Right atrium auricular region (tissue), 2 donors: ENCODE measurements at regions not wholly inside any gene's neighbourhood (a gene's known extent, or its start where the extent isn't known, plus 50 kb on each side); places are given as distances from the start of the nearest gene placed in this dataset.

ENCODE experiments used
- DNase-seq: peaks from one replicate; pipeline ENCODE4 v3.0.0-alpha.2; 2019; ENCODE audit warnings: low spot score
- H3K27ac ChIP-seq, 2 donors: fragments of 200-600 bp; sonication (generic); 1 replicate in 1 of 2; 2 replicates in 1 of 2; pipeline ENCODE4 v1.5.1; 2016 to 2019
- H3K27me3 ChIP-seq, 2 donors: fragments of 200-600 bp; sonication (generic); one replicate each; pipeline versions ENCODE4 v1.5.1 to v1.6.0; 2017 to 2019
- H3K36me3 ChIP-seq: fragments of 200-600 bp; sonication (generic); one replicate; pipeline ENCODE4 v1.5.1; 2016
- H3K4me1 ChIP-seq, 2 donors: fragments of 200-600 bp; sonication (generic); one replicate each; pipeline versions ENCODE4 v1.5.1 to v1.6.0; 2017 to 2019
- H3K4me3 ChIP-seq, 2 donors: fragments of 200-600 bp; sonication (generic); 1 replicate in 1 of 2; 2 replicates in 1 of 2; pipeline ENCODE4 v1.5.1; 2017 to 2019; ENCODE audit warnings: mild to moderate bottlenecking in 1 of 2, moderate library complexity in 1 of 2
- H3K9me3 ChIP-seq, 2 donors: fragments of 200-600 bp; sonication (generic); one replicate each; pipeline ENCODE4 v1.5.1; 2019
- TF ChIP-seq, protein P1 (sequence below), 2 donors: fragments of 200-600 bp; sonication (generic); IDR thresholded peaks; one replicate each; pipeline ENCODE4 v1.5.1; 2019; ENCODE audit warnings: antibody characterized with exemption in 2 of 2

DNA sequence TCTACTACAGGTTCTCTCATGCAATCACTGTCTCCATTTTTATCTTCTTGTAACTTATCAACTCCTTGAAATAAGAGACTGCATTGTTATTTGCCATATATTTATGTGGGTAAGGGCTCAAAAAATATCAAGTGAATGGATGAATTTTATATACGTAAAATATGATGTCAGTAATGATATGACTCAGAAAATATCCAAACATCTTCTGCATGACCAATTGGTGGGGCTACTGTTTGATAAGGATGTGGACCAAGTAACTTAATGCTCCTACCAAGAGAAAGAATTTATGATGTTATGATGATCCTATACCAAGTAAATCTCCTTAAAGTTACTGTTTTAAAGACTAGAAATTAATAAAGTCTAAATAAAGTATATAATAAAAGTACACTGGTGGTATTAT, 103.7 kb downstream of the OGFRL1 start:
- TF ChIP-seq, protein P1, sequence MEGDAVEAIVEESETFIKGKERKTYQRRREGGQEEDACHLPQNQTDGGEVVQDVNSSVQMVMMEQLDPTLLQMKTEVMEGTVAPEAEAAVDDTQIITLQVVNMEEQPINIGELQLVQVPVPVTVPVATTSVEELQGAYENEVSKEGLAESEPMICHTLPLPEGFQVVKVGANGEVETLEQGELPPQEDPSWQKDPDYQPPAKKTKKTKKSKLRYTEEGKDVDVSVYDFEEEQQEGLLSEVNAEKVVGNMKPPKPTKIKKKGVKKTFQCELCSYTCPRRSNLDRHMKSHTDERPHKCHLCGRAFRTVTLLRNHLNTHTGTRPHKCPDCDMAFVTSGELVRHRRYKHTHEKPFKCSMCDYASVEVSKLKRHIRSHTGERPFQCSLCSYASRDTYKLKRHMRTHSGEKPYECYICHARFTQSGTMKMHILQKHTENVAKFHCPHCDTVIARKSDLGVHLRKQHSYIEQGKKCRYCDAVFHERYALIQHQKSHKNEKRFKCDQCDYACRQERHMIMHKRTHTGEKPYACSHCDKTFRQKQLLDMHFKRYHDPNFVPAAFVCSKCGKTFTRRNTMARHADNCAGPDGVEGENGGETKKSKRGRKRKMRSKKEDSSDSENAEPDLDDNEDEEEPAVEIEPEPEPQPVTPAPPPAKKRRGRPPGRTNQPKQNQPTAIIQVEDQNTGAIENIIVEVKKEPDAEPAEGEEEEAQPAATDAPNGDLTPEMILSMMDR (IDR thresholded peaks at IDR 0.05), result no peak
- Histone ChIP-seq H3K4me1 (peaks cover 0 to 64% of the 10 kb centered on the region in 2 donors), H3K27ac (no peak overlapping the region), H3K9me3 (no peaks in the 10 kb centered on the region), H3K27me3 (no peaks in the 10 kb centered on the region), H3K36me3 (peaks cover 6% of the 10 kb centered on the region), H3K4me3 (no peak overlapping the region)
- no peak for DNase-seq

DNA sequence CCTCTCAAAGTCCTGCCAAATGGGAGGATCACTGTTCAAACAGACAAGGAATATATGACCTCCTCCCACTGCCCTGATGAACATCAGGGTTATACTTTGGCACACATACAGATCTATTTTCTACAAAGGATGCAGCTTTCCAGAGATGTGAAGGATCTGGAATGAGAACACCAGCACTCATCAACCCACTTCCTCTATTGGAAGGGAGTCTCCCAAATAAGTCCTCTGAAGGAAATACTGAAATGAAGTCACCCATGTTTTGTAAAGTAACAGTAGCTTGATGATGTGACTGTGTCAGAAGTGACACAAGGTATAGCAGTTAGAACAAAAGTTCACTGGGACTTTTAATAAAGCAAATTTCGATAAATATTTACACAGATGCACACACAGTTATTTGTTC, 104.9 kb downstream of the OGFRL1 start:
- peaks cover 13% of the 10 kb centered on the region for H3K36me3 ChIP-seq
- H3K4me1 ChIP-seq, result peaks cover 0 to 55% of the 10 kb centered on the region in 2 donors
- no peaks in the 10 kb centered on the region for H3K27me3 ChIP-seq
- DNase-seq, result no peak
- H3K9me3 ChIP-seq, result no peaks in the 10 kb centered on the region
- H3K4me3 ChIP-seq, result no peak overlapping the region
- TF ChIP-seq, protein P1 (IDR thresholded peaks at IDR 0.05), result no peak
- peak overlapping the region in 1 of 2 donors; percentile 50 for H3K27ac ChIP-seq

DNA sequence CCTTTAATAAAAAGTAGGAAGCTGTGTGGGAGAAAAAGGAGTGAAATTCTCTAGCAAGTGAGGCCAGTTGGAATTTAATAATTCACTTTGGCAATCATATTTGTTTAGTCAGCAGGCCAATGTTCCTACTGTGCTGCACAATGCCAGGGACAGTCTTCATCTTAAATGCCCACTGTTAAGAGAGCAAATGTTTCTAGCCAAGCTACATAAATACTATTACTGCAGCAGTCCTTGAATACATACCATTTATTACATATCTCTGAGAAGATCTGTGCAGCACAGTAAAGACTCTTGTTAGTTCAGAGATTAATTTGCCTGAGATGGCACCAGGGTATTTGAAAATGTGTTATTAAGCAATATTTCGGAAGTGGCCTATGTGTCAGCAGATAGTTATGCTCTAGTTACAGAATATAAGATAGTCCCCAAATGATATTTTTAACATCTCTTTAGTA, 105.4 kb downstream of the OGFRL1 start:
- no peaks in the 10 kb centered on the region for H3K27me3 ChIP-seq
- peaks cover 13% of the 10 kb centered on the region for H3K36me3 ChIP-seq
- no peak for DNase-seq
- H3K9me3 ChIP-seq, result no peaks in the 10 kb centered on the region
- no peak overlapping the region for H3K4me3 ChIP-seq
- peaks cover 0 to 50% of the 10 kb centered on the region in 2 donors for H3K4me1 ChIP-seq
- peak overlapping the region in 1 of 2 donors; percentile 50 for H3K27ac ChIP-seq
- TF ChIP-seq, protein P1 (IDR thresholded peaks at IDR 0.05), result no peak

DNA sequence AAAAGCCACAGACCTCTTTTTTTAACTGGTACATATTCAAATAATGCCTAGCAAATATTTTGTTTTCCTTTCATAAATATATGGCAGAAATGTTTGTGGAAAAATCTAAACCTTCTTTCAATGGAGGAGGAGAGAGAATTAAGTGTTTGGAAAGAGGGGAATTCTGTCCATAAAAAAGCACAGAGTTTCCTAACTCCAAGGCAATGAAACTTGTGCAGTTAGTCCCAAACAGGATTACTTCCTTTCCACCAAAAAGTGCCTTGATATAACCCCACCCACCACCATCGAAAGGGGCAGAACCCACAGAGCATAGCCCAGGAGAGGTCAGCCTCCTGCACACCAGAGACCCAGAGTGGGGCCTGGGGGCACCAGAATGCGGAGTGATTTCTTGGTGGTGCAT, 106.3 kb downstream of the OGFRL1 start:
- Histone ChIP-seq H3K27ac (peak overlapping the region in 1 of 2 donors; percentile 50), H3K9me3 (no peaks in the 10 kb centered on the region), H3K4me1 (peaks cover 0 to 46% of the 10 kb centered on the region in 2 donors), H3K36me3 (peaks cover 13% of the 10 kb centered on the region), H3K27me3 (no peaks in the 10 kb centered on the region), H3K4me3 (no peak overlapping the region)
- TF ChIP-seq, protein P1 (IDR thresholded peaks at IDR 0.05), result no peak
- no peak for DNase-seq

DNA sequence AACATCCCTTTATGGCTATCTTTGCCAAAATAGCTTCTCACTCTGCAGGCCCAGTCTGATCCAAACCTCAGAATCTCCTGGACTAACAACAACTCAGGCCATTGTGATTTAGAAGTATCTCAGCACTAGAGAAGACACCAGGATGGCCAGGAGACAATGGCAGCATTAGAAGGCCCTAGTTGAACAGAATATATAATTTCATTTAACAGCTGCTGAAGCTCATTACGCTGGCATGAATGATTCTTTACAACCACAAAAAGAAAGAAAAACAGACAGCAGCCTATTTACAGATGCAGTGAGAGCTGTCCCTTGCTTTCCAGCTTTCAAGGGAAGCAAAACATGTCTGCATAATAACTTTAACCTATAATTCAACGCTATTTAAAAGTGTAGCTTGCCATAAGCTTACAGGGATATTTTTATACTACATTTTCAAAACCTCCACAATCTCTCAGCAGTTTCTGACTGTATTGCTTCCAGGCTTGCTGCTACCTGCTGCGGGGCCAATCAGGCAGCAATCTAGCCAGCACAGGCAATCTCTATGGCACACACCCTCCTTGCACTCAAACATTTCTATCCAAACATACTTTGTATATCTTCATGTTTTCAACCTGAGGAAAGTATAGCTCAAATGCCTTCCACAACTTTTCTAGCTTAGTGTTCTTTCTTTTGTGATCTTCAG, 107.3 kb downstream of the OGFRL1 start:
- Histone ChIP-seq H3K4me3 (no peak overlapping the region), H3K9me3 (no peaks in the 10 kb centered on the region), H3K4me1 (peaks cover 0 to 46% of the 10 kb centered on the region in 2 donors), H3K36me3 (peaks cover 13% of the 10 kb centered on the region), H3K27me3 (no peaks in the 10 kb centered on the region), H3K27ac (no peak overlapping the region)
- DNase-seq, result no peak
- TF ChIP-seq, protein P1 (IDR thresholded peaks at IDR 0.05), result no peak

DNA sequence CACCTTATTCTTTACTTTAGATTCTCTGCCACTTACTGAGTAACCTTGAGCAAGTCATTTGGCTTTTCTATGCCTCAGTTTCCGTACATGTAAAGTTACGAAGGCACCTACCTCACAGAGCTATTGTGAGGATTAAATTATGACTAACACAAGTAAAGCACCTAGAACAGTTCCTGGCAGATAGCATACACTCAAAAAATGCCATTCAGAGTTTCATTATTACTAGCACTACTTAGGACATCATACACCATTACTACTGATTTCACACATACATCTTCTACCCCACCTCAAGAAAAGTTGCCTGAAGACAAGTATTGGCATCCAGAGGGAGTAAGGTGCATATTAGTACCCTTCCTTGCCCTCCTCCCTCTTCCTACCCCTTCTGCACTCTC, 107.8 kb downstream of the OGFRL1 start:
- Histone ChIP-seq H3K27me3 (no peaks in the 10 kb centered on the region), H3K4me3 (no peak overlapping the region), H3K36me3 (peaks cover 13% of the 10 kb centered on the region), H3K27ac (no peak overlapping the region), H3K9me3 (no peaks in the 10 kb centered on the region), H3K4me1 (peaks cover 0 to 46% of the 10 kb centered on the region in 2 donors)
- DNase-seq, result no peak
- TF ChIP-seq, protein P1 (IDR thresholded peaks at IDR 0.05), result no peak
